ENCODE measurements at regions not wholly inside any gene's neighbourhood (a gene's known extent, or its start where the extent isn't known, plus 50 kb on each side); places are given as distances from the start of the nearest gene placed in this dataset.

GRCh38 chr18:50472941-50473340 lies 86.9 kb upstream of the MAPK4 start:
- TF ChIP-seq CTCF (IDR thresholded peaks at IDR 0.05; ENCODE audit: low read depth, low read length) (no peak), EZH2phosphoT487 (IDR thresholded peaks at IDR 0.05; ENCODE audit: low read depth) (no peak)
